ENCODE measurements at regions not wholly inside any gene's neighbourhood (a gene's known extent, or its start where the extent isn't known, plus 50 kb on each side); places are given as distances from the start of the nearest gene placed in this dataset.

DNA sequence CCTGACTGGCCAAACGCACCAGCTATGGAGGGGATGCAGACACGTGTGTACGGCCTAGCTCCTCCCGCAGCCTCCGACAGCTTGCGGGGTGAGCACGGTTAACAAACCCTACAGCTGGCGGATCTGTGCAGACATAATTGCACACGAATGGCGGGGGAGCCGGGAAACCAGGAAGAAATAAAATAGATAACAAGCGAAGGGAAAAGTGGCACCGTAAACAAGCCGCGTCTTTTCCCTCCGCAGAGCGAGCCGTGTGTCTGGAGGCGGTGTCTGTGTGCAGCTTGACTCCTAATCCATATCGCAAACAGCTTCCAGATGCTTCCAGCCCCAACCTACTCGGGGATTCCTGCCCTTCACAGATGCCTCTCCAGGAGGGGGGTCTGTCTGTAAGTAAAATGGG lies 853.1 kb upstream of the SALL3 start:
- TF ChIP-seq POLR2A (IDR thresholded peaks at IDR 0.05; ENCODE audit: low read length) (no peak), GATA1 (IDR thresholded peaks at IDR 0.05; ENCODE audit: low read depth, low read length) (no peak)

Measured in erythroblast (primary cell).